ENCODE measurements at regions not wholly inside any gene's neighbourhood (a gene's known extent, or its start where the extent isn't known, plus 50 kb on each side); places are given as distances from the start of the nearest gene placed in this dataset.

- no peak for DNase-seq
- Histone ChIP-seq H3K79me2 (ENCODE audit: insufficient read depth, low read length) (no peaks in the 10 kb centered on the region), H3K4me2 (ENCODE audit: insufficient read depth, low read length) (no peak overlapping the region), H3K4me1 (ENCODE audit: insufficient read depth, low read length) (no peaks in the 10 kb centered on the region), H3K9ac (ENCODE audit: low read depth, low read length) (no peak overlapping the region), H3K36me3 (ENCODE audit: insufficient read depth, low read length) (no peaks in the 10 kb centered on the region), H4K20me1 (ENCODE audit: insufficient read depth, low read length) (no peaks in the 10 kb centered on the region), H3K27ac (ENCODE audit: low read length) (no peak overlapping the region), H3K9me3 (ENCODE audit: insufficient read depth, low read length, severe bottlenecking) (no peaks in the 10 kb centered on the region), H3K4me3 (ENCODE audit: low read depth in 1 of 2, low read length in 2 of 2) (no peak overlapping the region), H2AFZ (ENCODE audit: low read depth, low read length) (no peak overlapping the region), H3K27me3 (ENCODE audit: insufficient read depth, low read length, poor library complexity) (peaks cover 24% of the 10 kb centered on the region)
- ATAC-seq (ENCODE audit: insufficient read depth, low read depth): no peak
- TF ChIP-seq CTCF (IDR thresholded peaks at IDR 0.05; ENCODE audit: borderline replicate concordance, extremely low read depth, low read length, poor library complexity, severe bottlenecking) (no peak), EZH2 (IDR thresholded peaks at IDR 0.05; ENCODE audit: borderline replicate concordance, low read depth, low read length, severe bottlenecking) (no peak)
Observed at GRCh38 chr11:32184723-32185376, 94.0 kb downstream of the RCN1 start.

DNA sequence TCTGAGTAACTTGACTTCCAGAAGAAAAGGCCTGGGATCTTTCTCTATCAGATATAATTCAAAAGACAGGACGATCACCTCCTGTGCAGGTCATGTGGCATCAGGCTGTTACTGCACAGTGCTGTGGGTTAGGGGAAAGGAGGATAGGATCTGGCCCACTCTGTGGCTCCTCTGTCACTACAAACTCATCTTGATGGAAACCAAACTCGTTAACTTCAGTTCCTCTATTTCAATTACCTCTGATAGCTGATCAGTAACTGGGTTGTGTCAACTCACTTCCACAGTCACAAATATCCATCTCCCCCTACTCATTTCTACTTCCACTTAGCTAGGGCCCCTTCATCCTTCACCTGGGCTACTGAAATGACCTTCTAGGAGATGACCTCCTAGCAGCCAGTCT is 95.2 kb downstream of the RCN1 start:
- Histone ChIP-seq H3K4me2 (ENCODE audit: insufficient read depth, low read length) (no peak overlapping the region), H2AFZ (ENCODE audit: low read depth, low read length) (no peak overlapping the region), H3K27ac (ENCODE audit: low read length) (no peak overlapping the region), H3K9me3 (ENCODE audit: insufficient read depth, low read length, severe bottlenecking) (no peaks in the 10 kb centered on the region), H3K4me1 (ENCODE audit: insufficient read depth, low read length) (no peaks in the 10 kb centered on the region), H3K27me3 (ENCODE audit: insufficient read depth, low read length, poor library complexity) (peaks cover 17% of the 10 kb centered on the region), H3K9ac (ENCODE audit: low read depth, low read length) (no peak overlapping the region), H3K36me3 (ENCODE audit: insufficient read depth, low read length) (no peaks in the 10 kb centered on the region), H3K4me3 (ENCODE audit: low read depth in 1 of 2, low read length in 2 of 2) (no peak overlapping the region), H3K79me2 (ENCODE audit: insufficient read depth, low read length) (no peaks in the 10 kb centered on the region), H4K20me1 (ENCODE audit: insufficient read depth, low read length) (no peaks in the 10 kb centered on the region)
- TF ChIP-seq EZH2 (IDR thresholded peaks at IDR 0.05; ENCODE audit: borderline replicate concordance, low read depth, low read length, severe bottlenecking) (no peak), CTCF (IDR thresholded peaks at IDR 0.05; ENCODE audit: borderline replicate concordance, extremely low read depth, low read length, poor library complexity, severe bottlenecking) (no peak)
- ATAC-seq (ENCODE audit: insufficient read depth, low read depth): no peak
- no peak for DNase-seq

- no peaks in the 10 kb centered on the region for H3K4me1 ChIP-seq (ENCODE audit: insufficient read depth, low read length)
- H3K4me3 ChIP-seq (ENCODE audit: low read depth in 1 of 2, low read length in 2 of 2): no peak overlapping the region
- no peaks in the 10 kb centered on the region for H3K9me3 ChIP-seq (ENCODE audit: insufficient read depth, low read length, severe bottlenecking)
- no peak overlapping the region for H2AFZ ChIP-seq (ENCODE audit: low read depth, low read length)
- no peak overlapping the region for H3K9ac ChIP-seq (ENCODE audit: low read depth, low read length)
- peaks cover 25% of the 10 kb centered on the region for H3K27me3 ChIP-seq (ENCODE audit: insufficient read depth, low read length, poor library complexity)
- H3K27ac ChIP-seq (ENCODE audit: low read length): no peak overlapping the region
- ATAC-seq (ENCODE audit: insufficient read depth, low read depth) (no peak), DNase-seq (no peak)
- H4K20me1 ChIP-seq (ENCODE audit: insufficient read depth, low read length): no peaks in the 10 kb centered on the region
- TF ChIP-seq EZH2 (IDR thresholded peaks at IDR 0.05; ENCODE audit: borderline replicate concordance, low read depth, low read length, severe bottlenecking) (no peak), CTCF (IDR thresholded peaks at IDR 0.05; ENCODE audit: borderline replicate concordance, extremely low read depth, low read length, poor library complexity, severe bottlenecking) (no peak)
- no peaks in the 10 kb centered on the region for H3K36me3 ChIP-seq (ENCODE audit: insufficient read depth, low read length)
- no peaks in the 10 kb centered on the region for H3K79me2 ChIP-seq (ENCODE audit: insufficient read depth, low read length)
- H3K4me2 ChIP-seq (ENCODE audit: insufficient read depth, low read length): no peak overlapping the region
Observed at GRCh38 chr11:32187111-32187510, 96.2 kb downstream of the RCN1 start.

Data from DND-41 (cell line).